GM21367 (cell line): ENCODE measurements at regions not wholly inside any gene's neighbourhood (a gene's known extent, or its start where the extent isn't known, plus 50 kb on each side); places are given as distances from the start of the nearest gene placed in this dataset.
"Not testable (repeated sequence)": the region's sequence is repeated elsewhere in the genome, so short reads cannot be mapped to it uniquely, and the experiment has no call there.

ENCODE experiments used
- ATAC-seq: cut with Tn5 transposase; IDR thresholded peaks from one replicate; pipeline ENCODE4 v1.9.1; 2021; ENCODE audit not compliant: unreplicated experiment

GRCh38 chr2:118577202-118577601 lies 270.2 kb downstream of the EN1 start:
- no peak for ATAC-seq

GRCh38 chr2:118576109-118576855 lies 271.2 kb downstream of the EN1 start:
- ATAC-seq = no peak

GRCh38 chr2:118572380-118572779 lies 275.1 kb downstream of the EN1 start:
- not testable (repeated sequence) for ATAC-seq

GRCh38 chr2:118569876-118570535 lies 277.4 kb downstream of the EN1 start:
- ATAC-seq = no peak

- no peak for ATAC-seq
Observed at GRCh38 chr2:118568700-118569099, 278.7 kb downstream of the EN1 start.

- ATAC-seq = no peak
Observed at GRCh38 chr2:118565786-118566540, 281.5 kb downstream of the EN1 start.

- ATAC-seq = no peak
Observed at GRCh38 chr2:118565301-118565700, 282.1 kb downstream of the EN1 start.

- ATAC-seq = no peak
Observed at GRCh38 chr2:118562144-118562543, 285.3 kb downstream of the EN1 start.

GRCh38 chr2:118558846-118559245 lies 288.6 kb downstream of the EN1 start:
- ATAC-seq = no peak

- ATAC-seq = no peak
Observed at GRCh38 chr2:118557791-118558190, 289.7 kb downstream of the EN1 start.

- ATAC-seq = no peak
Observed at GRCh38 chr2:118557016-118557415, 290.4 kb downstream of the EN1 start.

- ATAC-seq = no peak
Observed at GRCh38 chr2:118554616-118555015, 292.8 kb downstream of the EN1 start.

- ATAC-seq = no peak
Observed at GRCh38 chr2:118549503-118549902, 297.9 kb downstream of the EN1 start.

GRCh38 chr2:118548880-118549488 lies 298.5 kb downstream of the EN1 start:
- no peak for ATAC-seq

GRCh38 chr2:118539290-118539689 lies 308.2 kb downstream of the EN1 start:
- ATAC-seq = no peak

- no peak for ATAC-seq
Observed at GRCh38 chr2:118536306-118536705, 311.1 kb downstream of the EN1 start.

GRCh38 chr2:118535818-118536212 lies 311.6 kb downstream of the EN1 start:
- no peak for ATAC-seq

- no peak for ATAC-seq
Observed at GRCh38 chr2:118535171-118535817, 312.2 kb downstream of the EN1 start.

GRCh38 chr2:118530976-118531375 lies 316.5 kb downstream of the EN1 start:
- no peak for ATAC-seq

GRCh38 chr2:118529908-118530599 lies 317.4 kb downstream of the EN1 start:
- ATAC-seq = no peak
